ENCODE measurements at regions not wholly inside any gene's neighbourhood (a gene's known extent, or its start where the extent isn't known, plus 50 kb on each side); places are given as distances from the start of the nearest gene placed in this dataset.

GRCh38 chr1:98493469-98493868 lies 168.1 kb upstream of the SNX7 start:
- TF ChIP-seq, protein P1, sequence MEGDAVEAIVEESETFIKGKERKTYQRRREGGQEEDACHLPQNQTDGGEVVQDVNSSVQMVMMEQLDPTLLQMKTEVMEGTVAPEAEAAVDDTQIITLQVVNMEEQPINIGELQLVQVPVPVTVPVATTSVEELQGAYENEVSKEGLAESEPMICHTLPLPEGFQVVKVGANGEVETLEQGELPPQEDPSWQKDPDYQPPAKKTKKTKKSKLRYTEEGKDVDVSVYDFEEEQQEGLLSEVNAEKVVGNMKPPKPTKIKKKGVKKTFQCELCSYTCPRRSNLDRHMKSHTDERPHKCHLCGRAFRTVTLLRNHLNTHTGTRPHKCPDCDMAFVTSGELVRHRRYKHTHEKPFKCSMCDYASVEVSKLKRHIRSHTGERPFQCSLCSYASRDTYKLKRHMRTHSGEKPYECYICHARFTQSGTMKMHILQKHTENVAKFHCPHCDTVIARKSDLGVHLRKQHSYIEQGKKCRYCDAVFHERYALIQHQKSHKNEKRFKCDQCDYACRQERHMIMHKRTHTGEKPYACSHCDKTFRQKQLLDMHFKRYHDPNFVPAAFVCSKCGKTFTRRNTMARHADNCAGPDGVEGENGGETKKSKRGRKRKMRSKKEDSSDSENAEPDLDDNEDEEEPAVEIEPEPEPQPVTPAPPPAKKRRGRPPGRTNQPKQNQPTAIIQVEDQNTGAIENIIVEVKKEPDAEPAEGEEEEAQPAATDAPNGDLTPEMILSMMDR (IDR thresholded peaks at IDR 0.05; ENCODE audit: extremely low read depth, insufficient read depth, missing control alignments) = no peak
- no peak for DNase-seq (ENCODE audit: low spot score)
- in situ Hi-C loops (cut with MboI; ENCODE audit: low pct_unique_long_range_greater_than_20kb, low sequenced_read_pairs, unreplicated experiment) = no loop called here

- DNase-seq (ENCODE audit: low spot score) = no peak
- in situ Hi-C loops (cut with MboI; ENCODE audit: low pct_unique_long_range_greater_than_20kb, low sequenced_read_pairs, unreplicated experiment) = no loop called here
- TF ChIP-seq, protein P1 (IDR thresholded peaks at IDR 0.05; ENCODE audit: extremely low read depth, insufficient read depth, missing control alignments) = no peak
Measured at GRCh38 chr1:98490099-98490498, 171.4 kb upstream of the SNX7 start.

DNA sequence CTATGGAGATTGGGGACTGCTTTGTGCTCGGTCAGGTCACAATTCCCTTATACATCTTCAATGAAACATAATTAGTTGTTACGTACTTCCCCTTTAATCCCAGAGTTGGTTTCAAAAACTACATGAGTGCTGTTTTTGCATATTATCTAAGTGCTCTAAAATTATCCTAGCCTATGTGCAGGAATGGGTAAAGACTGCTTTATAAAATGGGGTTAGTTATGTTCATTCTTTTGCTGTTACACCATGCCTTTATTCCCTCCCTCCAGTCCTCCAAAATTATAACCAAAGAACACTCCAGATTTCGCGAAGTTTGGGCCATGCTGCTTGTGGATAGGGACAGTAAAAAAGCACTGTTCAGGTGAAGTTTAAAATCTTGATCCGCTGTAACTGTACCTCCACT lies 173.9 kb upstream of the SNX7 start:
- in situ Hi-C loops (cut with MboI; ENCODE audit: low pct_unique_long_range_greater_than_20kb, low sequenced_read_pairs, unreplicated experiment) = no loop called here
- TF ChIP-seq, protein P1 (IDR thresholded peaks at IDR 0.05; ENCODE audit: extremely low read depth, insufficient read depth, missing control alignments) = no peak
- no peak for DNase-seq (ENCODE audit: low spot score)

DNA sequence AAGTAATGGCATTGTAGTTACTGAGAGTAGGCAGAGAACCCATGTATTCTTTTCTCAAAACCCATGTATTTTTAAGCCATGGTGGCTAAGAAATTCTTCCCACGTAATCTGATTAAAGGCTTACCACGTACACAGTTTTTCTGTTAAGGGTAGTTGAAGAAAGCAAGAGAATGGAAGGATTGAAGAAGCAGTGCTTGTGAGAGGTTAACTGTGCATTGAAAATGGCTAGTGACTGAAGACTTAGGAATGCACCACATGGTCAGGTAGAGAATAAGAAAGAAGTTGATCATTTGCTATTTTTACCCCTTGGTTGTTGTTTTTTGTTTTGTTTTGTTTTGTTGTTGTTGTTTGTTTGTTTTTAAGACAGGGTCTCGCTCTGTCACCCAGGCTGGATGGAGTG lies 178.9 kb upstream of the SNX7 start:
- in situ Hi-C loops (cut with MboI; ENCODE audit: low pct_unique_long_range_greater_than_20kb, low sequenced_read_pairs, unreplicated experiment) = no loop called here
- TF ChIP-seq, protein P1 (IDR thresholded peaks at IDR 0.05; ENCODE audit: extremely low read depth, insufficient read depth, missing control alignments) = no peak

DNA sequence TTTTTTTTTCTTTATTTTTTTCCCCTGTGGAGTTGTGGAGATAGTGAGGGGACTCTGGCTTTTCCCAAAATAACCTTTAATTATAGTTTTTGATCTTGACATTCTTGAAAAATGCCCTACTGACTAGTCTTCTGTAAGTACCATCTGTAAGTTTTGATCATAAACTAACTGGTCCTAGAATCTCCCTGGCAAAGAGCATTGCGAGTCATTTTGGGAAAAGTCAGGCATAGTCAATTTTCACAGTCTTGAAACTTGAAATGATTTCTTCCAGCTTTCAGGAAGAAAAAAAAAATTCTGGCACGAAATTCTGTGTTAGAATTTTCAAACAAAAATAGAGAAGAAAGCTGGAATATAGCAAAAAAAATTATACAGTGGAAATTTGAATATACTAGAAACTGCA lies 181.2 kb upstream of the SNX7 start:
- in situ Hi-C loops (cut with MboI; ENCODE audit: low pct_unique_long_range_greater_than_20kb, low sequenced_read_pairs, unreplicated experiment) = no loop called here
- TF ChIP-seq, protein P1 (IDR thresholded peaks at IDR 0.05; ENCODE audit: extremely low read depth, insufficient read depth, missing control alignments) = no peak
- no peak for DNase-seq (ENCODE audit: low spot score)

More for the DNA sequence above, 178.9 kb upstream of the SNX7 start:
- DNase-seq (ENCODE audit: low spot score) = no peak

GRCh38 chr1:98478121-98478520 lies 183.4 kb upstream of the SNX7 start:
- TF ChIP-seq, protein P1 (IDR thresholded peaks at IDR 0.05; ENCODE audit: extremely low read depth, insufficient read depth, missing control alignments) = no peak
- in situ Hi-C loops (cut with MboI; ENCODE audit: low pct_unique_long_range_greater_than_20kb, low sequenced_read_pairs, unreplicated experiment) = no loop called here

GRCh38 chr1:98472878-98473277 lies 188.6 kb upstream of the SNX7 start:
- TF ChIP-seq, protein P1 (IDR thresholded peaks at IDR 0.05; ENCODE audit: extremely low read depth, insufficient read depth, missing control alignments) = no peak
- no peak for DNase-seq (ENCODE audit: low spot score)
- in situ Hi-C loops (cut with MboI; ENCODE audit: low pct_unique_long_range_greater_than_20kb, low sequenced_read_pairs, unreplicated experiment) = loop anchor here (25.0 kb wide), 1 partner anchor 1511 kb away; no protein-coding TSS in a partner anchor

More at GRCh38 chr1:98478121-98478520, 183.4 kb upstream of the SNX7 start:
- no peak for DNase-seq (ENCODE audit: low spot score)
